A673 (cell line): ENCODE measurements at regions not wholly inside any gene's neighbourhood (a gene's known extent, or its start where the extent isn't known, plus 50 kb on each side); places are given as distances from the start of the nearest gene placed in this dataset.

Experiments
- EZH2 ChIP-seq: fragments of 200-600 bp; sonication (generic); IDR thresholded peaks from 2 replicates; pipeline ENCODE4 v1.6.1; 2017; ENCODE audit warnings: borderline replicate concordance, low read depth, mild to moderate bottlenecking, mixed read lengths, antibody characterized with exemption, low read length; ENCODE audit not compliant: poor library complexity, severe bottlenecking
- TF ChIP-seq, protein P1 (sequence below): fragments of 300-800, 200-600 bp; sonication (generic); conservative IDR thresholded peaks from 2 replicates; pipeline ENCODE4 v1.5.1; 2017; ENCODE audit warnings: low read depth, mild to moderate bottlenecking, antibody characterized with exemption, low read length, moderate library complexity, mixed read lengths

DNA sequence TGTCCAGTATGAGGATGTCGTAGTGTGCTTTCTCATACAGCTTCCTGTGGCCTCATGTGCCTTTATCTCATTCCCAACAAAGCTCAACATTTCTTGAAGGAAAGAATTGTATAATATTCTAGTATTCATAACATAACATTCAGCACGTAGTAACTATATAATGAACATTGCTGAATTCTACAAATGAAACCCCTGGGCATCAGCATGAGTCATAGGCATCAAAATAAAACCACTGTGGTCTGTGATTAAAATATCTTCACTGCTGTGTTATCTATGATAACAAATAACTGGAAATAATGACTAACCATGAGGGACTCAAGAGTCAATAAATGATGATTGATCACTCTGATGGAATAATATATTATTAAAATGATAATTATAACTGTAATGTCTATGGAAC is 255.2 kb downstream of the EMP1 start:
- TF ChIP-seq, protein P1, sequence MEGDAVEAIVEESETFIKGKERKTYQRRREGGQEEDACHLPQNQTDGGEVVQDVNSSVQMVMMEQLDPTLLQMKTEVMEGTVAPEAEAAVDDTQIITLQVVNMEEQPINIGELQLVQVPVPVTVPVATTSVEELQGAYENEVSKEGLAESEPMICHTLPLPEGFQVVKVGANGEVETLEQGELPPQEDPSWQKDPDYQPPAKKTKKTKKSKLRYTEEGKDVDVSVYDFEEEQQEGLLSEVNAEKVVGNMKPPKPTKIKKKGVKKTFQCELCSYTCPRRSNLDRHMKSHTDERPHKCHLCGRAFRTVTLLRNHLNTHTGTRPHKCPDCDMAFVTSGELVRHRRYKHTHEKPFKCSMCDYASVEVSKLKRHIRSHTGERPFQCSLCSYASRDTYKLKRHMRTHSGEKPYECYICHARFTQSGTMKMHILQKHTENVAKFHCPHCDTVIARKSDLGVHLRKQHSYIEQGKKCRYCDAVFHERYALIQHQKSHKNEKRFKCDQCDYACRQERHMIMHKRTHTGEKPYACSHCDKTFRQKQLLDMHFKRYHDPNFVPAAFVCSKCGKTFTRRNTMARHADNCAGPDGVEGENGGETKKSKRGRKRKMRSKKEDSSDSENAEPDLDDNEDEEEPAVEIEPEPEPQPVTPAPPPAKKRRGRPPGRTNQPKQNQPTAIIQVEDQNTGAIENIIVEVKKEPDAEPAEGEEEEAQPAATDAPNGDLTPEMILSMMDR, result no peak
- no peak for TF ChIP-seq EZH2
